CD4-positive, alpha-beta T cell (primary cell): ENCODE measurements at regions not wholly inside any gene's neighbourhood (a gene's known extent, or its start where the extent isn't known, plus 50 kb on each side); places are given as distances from the start of the nearest gene placed in this dataset.

Experiments used
- ATAC-seq: fragments of 200-7000 bp; cut with Tn5 transposase; one replicate; pipeline ENCODE4 v1.10.0; 2022; ENCODE audit warnings: mild to moderate bottlenecking; ENCODE audit not compliant: poor library complexity
- CTCF ChIA-PET: fragments of 350-600 bp; sonication (Branson Sonifier 250); formaldehyde crosslinking; loops from one replicate; lab custom pipeline; 2021; ENCODE audit warnings: antibody characterized with exemption, inconsistent platforms; lab: Charles Lee
- POLR2A ChIA-PET: fragments of 350-600 bp; sonication (Branson Sonifier 250); formaldehyde crosslinking; loops from one replicate; lab custom pipeline; 2021; ENCODE audit warnings: antibody characterized with exemption, inconsistent platforms; lab: Charles Lee
- DNase-seq, 14 experiments: peaks; one replicate each; pipeline ENCODE4 v3.0.0-alpha.2; 2013 to 2020; ENCODE audit warnings: mixed read lengths in 2 of 14
- H3K27ac ChIP-seq, 2 donors: one replicate each; pipeline versions ENCODE4 v1.5.1 to v1.7.0; 2013; ENCODE audit warnings: low read length in 2 of 2, low read depth in 1 of 2, mild to moderate bottlenecking in 1 of 2
- H3K27me3 ChIP-seq, 2 experiments: 1 replicate in 1 of 2; 2 replicates in 1 of 2; pipeline versions ENCODE4 v1.6.1 to v1.7.0; 2013; ENCODE audit warnings: low read length in 2 of 2, control low read depth in 1 of 2, mild to moderate bottlenecking in 1 of 2, moderate library complexity in 1 of 2; ENCODE audit not compliant: insufficient read depth in 2 of 2, control insufficient read depth in 1 of 2
- H3K36me3 ChIP-seq: one replicate; pipeline ENCODE4 v1.6.1; 2013; ENCODE audit warnings: low read length, control low read depth; ENCODE audit not compliant: insufficient read depth
- H3K4me1 ChIP-seq: one replicate; pipeline ENCODE4 v1.6.1; 2013; ENCODE audit warnings: low read length, control low read depth; ENCODE audit not compliant: insufficient read depth
- H3K4me3 ChIP-seq: one replicate; pipeline ENCODE4 v1.5.1; 2013; ENCODE audit warnings: mild to moderate bottlenecking, low read length, moderate library complexity
- H3K9me3 ChIP-seq, 2 experiments: 1 replicate in 1 of 2; 2 replicates in 1 of 2; pipeline versions ENCODE4 v1.6.1 to v1.7.0; 2013; ENCODE audit warnings: low read length in 2 of 2, mild to moderate bottlenecking in 2 of 2, control low read depth in 1 of 2, moderate library complexity in 1 of 2; ENCODE audit not compliant: control insufficient read depth in 1 of 2, insufficient read depth in 1 of 2
- H3K27ac Mint-ChIP-seq: one replicate; pipeline ENCODE4 v1.8.0; 2020; ENCODE audit warnings: mixed read lengths
- H3K27me3 Mint-ChIP-seq: one replicate; pipeline ENCODE4 v1.8.0; 2021; ENCODE audit warnings: mixed read lengths
- H3K36me3 Mint-ChIP-seq: one replicate; pipeline ENCODE4 v1.8.0; 2021; ENCODE audit warnings: low read depth, mixed read lengths
- H3K4me1 Mint-ChIP-seq: one replicate; pipeline ENCODE4 v1.8.0; 2021; ENCODE audit warnings: low read depth, mixed read lengths
- H3K4me3 Mint-ChIP-seq: one replicate; pipeline ENCODE4 v1.8.0; 2020; ENCODE audit warnings: mild to moderate bottlenecking, mixed read lengths
- H3K9me3 Mint-ChIP-seq: one replicate; pipeline ENCODE4 v1.8.0; 2020; ENCODE audit warnings: mixed read lengths
- CTCF ChIP-seq: fragments of 200-600 bp; IDR thresholded peaks from one replicate; pipeline ENCODE4 v1.8.0; 2022; ENCODE audit warnings: antibody characterized with exemption, mild to moderate bottlenecking
- intact Hi-C, 2 experiments: fragments of 100-400 bp; cut with DNase I in 1 of 2; cut with micrococcal nuclease in 1 of 2; formaldehyde crosslinking; loops; one replicate each; pipeline versions ENCODE4 v1.15.1 to v1.9.0; 2023 to 2025; cut with DNase I, micrococcal nuclease

- no peaks in the 10 kb centered on the region for H3K4me1 ChIP-seq
- CTCF ChIA-PET: no interaction called here
These were observed 353.9 kb upstream of the PAPPA start for GRCh38 chr9:115799734-115800133.

GRCh38 chr9:115804206-115804605 is 349.4 kb upstream of the PAPPA start:
- Histone ChIP-seq H3K4me1 (no peaks in the 10 kb centered on the region), H3K27ac (no peak overlapping the region), H3K27me3 (no peaks in the 10 kb centered on the region), H3K9me3 (no peaks in the 10 kb centered on the region), H3K36me3 (no peaks in the 10 kb centered on the region), H3K4me3 (no peak overlapping the region)
- ChIA-PET CTCF (no interaction called here), POLR2A (no interaction called here)
- peaks cover 7% of the 10 kb centered on the region for H3K9me3 Mint-ChIP-seq
- TF ChIP-seq CTCF: no peak
- no peak overlapping the region for H3K27ac Mint-ChIP-seq
- ATAC-seq: no peak
- intact Hi-C loops: no loop called here
- no peak for DNase-seq
- H3K4me3 Mint-ChIP-seq: no peak overlapping the region
- H3K36me3 Mint-ChIP-seq: no peaks in the 10 kb centered on the region
- peaks cover 7% of the 10 kb centered on the region for H3K27me3 Mint-ChIP-seq
- H3K4me1 Mint-ChIP-seq: no peaks in the 10 kb centered on the region

More at GRCh38 chr9:115799734-115800133, 353.9 kb upstream of the PAPPA start:
- Mint-ChIP-seq H3K4me3 (no peak overlapping the region), H3K27ac (no peak overlapping the region), H3K4me1 (no peaks in the 10 kb centered on the region), H3K36me3 (no peaks in the 10 kb centered on the region), H3K9me3 (peaks cover 5% of the 10 kb centered on the region), H3K27me3 (no peaks in the 10 kb centered on the region)
- POLR2A ChIA-PET: no interaction called here
- H3K36me3 ChIP-seq: no peaks in the 10 kb centered on the region
- intact Hi-C loops: no loop called here
- no peak overlapping the region for H3K4me3 ChIP-seq
- no peaks in the 10 kb centered on the region for H3K9me3 ChIP-seq
- no peaks in the 10 kb centered on the region for H3K27me3 ChIP-seq
- no peak for TF ChIP-seq CTCF
- no peak for ATAC-seq
- no peak overlapping the region for H3K27ac ChIP-seq
- no peak for DNase-seq

- POLR2A ChIA-PET: no interaction called here
- intact Hi-C loops: no loop called here
- DNase-seq (no peak), ATAC-seq (no peak)
- Mint-ChIP-seq H3K27me3 (peaks cover 7% of the 10 kb centered on the region), H3K4me1 (no peaks in the 10 kb centered on the region), H3K9me3 (peaks cover 8% of the 10 kb centered on the region), H3K36me3 (no peaks in the 10 kb centered on the region), H3K4me3 (no peak overlapping the region), H3K27ac (no peak overlapping the region)
- Histone ChIP-seq H3K4me1 (no peaks in the 10 kb centered on the region), H3K9me3 (no peaks in the 10 kb centered on the region), H3K27me3 (no peaks in the 10 kb centered on the region), H3K36me3 (no peaks in the 10 kb centered on the region), H3K27ac (no peak overlapping the region), H3K4me3 (no peak overlapping the region)
- CTCF ChIA-PET: no interaction called here
- TF ChIP-seq CTCF: no peak
These were observed 345.5 kb upstream of the PAPPA start for GRCh38 chr9:115808108-115808507.
